ENCODE measurements at regions not wholly inside any gene's neighbourhood (a gene's known extent, or its start where the extent isn't known, plus 50 kb on each side); places are given as distances from the start of the nearest gene placed in this dataset.

GRCh38 chr5:92911851-92912250, 669.2 kb downstream of the NR2F1-AS1 start:
- TF ChIP-seq ZFX (IDR thresholded peaks at IDR 0.05; ENCODE audit: borderline replicate concordance) (no peak), CTCF (IDR thresholded peaks at IDR 0.05) (no peak)
- no peak overlapping the region for H3K27ac ChIP-seq

- H3K27ac ChIP-seq, result no peak overlapping the region
- TF ChIP-seq ZFX (IDR thresholded peaks at IDR 0.05; ENCODE audit: borderline replicate concordance) (no peak), CTCF (IDR thresholded peaks at IDR 0.05) (no peak)
These were observed 669.7 kb downstream of the NR2F1-AS1 start for GRCh38 chr5:92911293-92911692.

- TF ChIP-seq ZFX (IDR thresholded peaks at IDR 0.05; ENCODE audit: borderline replicate concordance) (no peak), CTCF (IDR thresholded peaks at IDR 0.05) (peak; percentile 61)
- H3K27ac ChIP-seq, result no peak overlapping the region
These were observed 671.4 kb downstream of the NR2F1-AS1 start for GRCh38 chr5:92909602-92909962.

GRCh38 chr5:92908952-92909601, 671.9 kb downstream of the NR2F1-AS1 start:
- H3K27ac ChIP-seq, result no peak overlapping the region
- no peak for TF ChIP-seq ZFX (IDR thresholded peaks at IDR 0.05; ENCODE audit: borderline replicate concordance)
- TF ChIP-seq CTCF (IDR thresholded peaks at IDR 0.05), result no peak

- no peak for TF ChIP-seq ZFX (IDR thresholded peaks at IDR 0.05; ENCODE audit: borderline replicate concordance)
- no peak for TF ChIP-seq CTCF (IDR thresholded peaks at IDR 0.05)
- H3K27ac ChIP-seq, result no peak overlapping the region
These were observed 672.9 kb downstream of the NR2F1-AS1 start for GRCh38 chr5:92907938-92908606.

GRCh38 chr5:92906798-92907376, 674.1 kb downstream of the NR2F1-AS1 start:
- TF ChIP-seq CTCF (IDR thresholded peaks at IDR 0.05), result no peak
- TF ChIP-seq ZFX (IDR thresholded peaks at IDR 0.05; ENCODE audit: borderline replicate concordance), result no peak
- no peak overlapping the region for H3K27ac ChIP-seq

GRCh38 chr5:92904021-92904420, 677.0 kb downstream of the NR2F1-AS1 start:
- TF ChIP-seq ZFX (IDR thresholded peaks at IDR 0.05; ENCODE audit: borderline replicate concordance) (no peak), CTCF (IDR thresholded peaks at IDR 0.05) (no peak)
- no peak overlapping the region for H3K27ac ChIP-seq
